ENCODE measurements at regions not wholly inside any gene's neighbourhood (a gene's known extent, or its start where the extent isn't known, plus 50 kb on each side); places are given as distances from the start of the nearest gene placed in this dataset.

DNA sequence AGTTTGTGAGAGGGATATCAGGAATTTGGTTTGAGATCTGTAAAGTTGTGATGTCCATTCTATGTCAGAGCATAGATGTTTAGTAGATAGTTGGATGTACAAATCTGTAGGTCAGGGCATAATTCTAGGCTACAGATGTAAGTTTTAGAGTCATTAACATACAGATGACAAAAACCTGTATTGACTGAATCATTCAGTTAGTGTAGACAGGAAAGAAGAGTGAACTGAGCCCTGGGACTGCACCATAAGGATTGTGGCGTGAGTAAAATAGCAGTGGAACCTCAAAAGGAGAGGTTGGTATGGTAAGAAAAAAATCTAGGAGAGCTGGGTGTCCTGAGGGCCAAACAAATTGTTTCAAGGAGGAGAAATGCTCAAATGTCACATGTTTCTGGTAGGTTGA lies 73.1 kb upstream of the RPRM start:
- Histone ChIP-seq H3K36me3 (ENCODE audit: control insufficient read depth, insufficient read depth, low read length) (no peaks in the 10 kb centered on the region), H3K27me3 (ENCODE audit: control insufficient read depth, insufficient read depth, low read length) (no peaks in the 10 kb centered on the region), H3K4me1 (ENCODE audit: control insufficient read depth, insufficient read depth, low read length, poor library complexity, severe bottlenecking) (no peaks in the 10 kb centered on the region), H3K4me3 (ENCODE audit: low read depth, low read length) (no peak overlapping the region), H3K27ac (ENCODE audit: insufficient read depth, low read length, poor library complexity, severe bottlenecking) (no peak overlapping the region), H3K9me3 (ENCODE audit: control insufficient read depth in 2 of 2, low read length in 2 of 2) (no peaks in the 10 kb centered on the region)
- DNase-seq, result no peak
- H3K4me3 Mint-ChIP-seq, result no peak overlapping the region
- H3K27ac Mint-ChIP-seq, result no peak overlapping the region
- H3K9me3 Mint-ChIP-seq, result peaks cover 0 to 3% (median 0%) of the 10 kb centered on the region in 7 donors
- no peaks in the 10 kb centered on the region for H3K36me3 Mint-ChIP-seq
- H3K27me3 Mint-ChIP-seq, result no peaks in the 10 kb centered on the region
- no peaks in the 10 kb centered on the region for H3K4me1 Mint-ChIP-seq
- ATAC-seq (ENCODE audit: low read depth in 2 of 2), result no peak

- Mint-ChIP-seq H3K4me1 (no peaks in the 10 kb centered on the region), H3K4me3 (no peak overlapping the region), H3K9me3 (peaks cover 0 to 6% (median 0%) of the 10 kb centered on the region in 7 donors), H3K27me3 (no peaks in the 10 kb centered on the region), H3K27ac (no peak overlapping the region), H3K36me3 (no peaks in the 10 kb centered on the region)
- H3K9me3 ChIP-seq (ENCODE audit: control insufficient read depth in 2 of 2, low read length in 2 of 2), result no peaks in the 10 kb centered on the region
- no peak overlapping the region for H3K4me3 ChIP-seq (ENCODE audit: low read depth, low read length)
- no peaks in the 10 kb centered on the region for H3K4me1 ChIP-seq (ENCODE audit: control insufficient read depth, insufficient read depth, low read length, poor library complexity, severe bottlenecking)
- H3K36me3 ChIP-seq (ENCODE audit: control insufficient read depth, insufficient read depth, low read length), result no peaks in the 10 kb centered on the region
- DNase-seq (no peak), ATAC-seq (ENCODE audit: low read depth in 2 of 2) (no peak)
- no peaks in the 10 kb centered on the region for H3K27me3 ChIP-seq (ENCODE audit: control insufficient read depth, insufficient read depth, low read length)
- H3K27ac ChIP-seq (ENCODE audit: insufficient read depth, low read length, poor library complexity, severe bottlenecking), result no peak overlapping the region
These were observed 78.6 kb upstream of the RPRM start for GRCh38 chr2:153557211-153557610.

GRCh38 chr2:153557714-153558113 lies 79.2 kb upstream of the RPRM start:
- no peak for DNase-seq
- no peaks in the 10 kb centered on the region for H3K27me3 Mint-ChIP-seq
- no peak overlapping the region for H3K27ac Mint-ChIP-seq
- no peaks in the 10 kb centered on the region for H3K9me3 ChIP-seq (ENCODE audit: control insufficient read depth in 2 of 2, low read length in 2 of 2)
- H3K4me1 ChIP-seq (ENCODE audit: control insufficient read depth, insufficient read depth, low read length, poor library complexity, severe bottlenecking), result no peaks in the 10 kb centered on the region
- H3K9me3 Mint-ChIP-seq, result peaks cover 0 to 6% (median 0%) of the 10 kb centered on the region in 7 donors
- no peak for ATAC-seq (ENCODE audit: low read depth in 2 of 2)
- H3K4me3 Mint-ChIP-seq, result no peak overlapping the region
- no peak overlapping the region for H3K4me3 ChIP-seq (ENCODE audit: low read depth, low read length)
- no peaks in the 10 kb centered on the region for H3K36me3 ChIP-seq (ENCODE audit: control insufficient read depth, insufficient read depth, low read length)
- no peaks in the 10 kb centered on the region for H3K4me1 Mint-ChIP-seq
- H3K27me3 ChIP-seq (ENCODE audit: control insufficient read depth, insufficient read depth, low read length), result no peaks in the 10 kb centered on the region
- H3K36me3 Mint-ChIP-seq, result no peaks in the 10 kb centered on the region
- H3K27ac ChIP-seq (ENCODE audit: insufficient read depth, low read length, poor library complexity, severe bottlenecking), result no peak overlapping the region

- H3K4me3 ChIP-seq (ENCODE audit: low read depth, low read length), result no peak overlapping the region
- no peaks in the 10 kb centered on the region for H3K9me3 ChIP-seq (ENCODE audit: control insufficient read depth in 2 of 2, low read length in 2 of 2)
- Mint-ChIP-seq H3K4me1 (no peaks in the 10 kb centered on the region), H3K9me3 (peaks cover 0 to 6% (median 0%) of the 10 kb centered on the region in 7 donors), H3K4me3 (no peak overlapping the region), H3K27me3 (no peaks in the 10 kb centered on the region), H3K36me3 (no peaks in the 10 kb centered on the region), H3K27ac (no peak overlapping the region)
- no peaks in the 10 kb centered on the region for H3K27me3 ChIP-seq (ENCODE audit: control insufficient read depth, insufficient read depth, low read length)
- ATAC-seq (ENCODE audit: low read depth in 2 of 2) (no peak), DNase-seq (no peak)
- no peak overlapping the region for H3K27ac ChIP-seq (ENCODE audit: insufficient read depth, low read length, poor library complexity, severe bottlenecking)
- no peaks in the 10 kb centered on the region for H3K36me3 ChIP-seq (ENCODE audit: control insufficient read depth, insufficient read depth, low read length)
- H3K4me1 ChIP-seq (ENCODE audit: control insufficient read depth, insufficient read depth, low read length, poor library complexity, severe bottlenecking), result no peaks in the 10 kb centered on the region
These were observed 79.7 kb upstream of the RPRM start for GRCh38 chr2:153558247-153558646.

DNA sequence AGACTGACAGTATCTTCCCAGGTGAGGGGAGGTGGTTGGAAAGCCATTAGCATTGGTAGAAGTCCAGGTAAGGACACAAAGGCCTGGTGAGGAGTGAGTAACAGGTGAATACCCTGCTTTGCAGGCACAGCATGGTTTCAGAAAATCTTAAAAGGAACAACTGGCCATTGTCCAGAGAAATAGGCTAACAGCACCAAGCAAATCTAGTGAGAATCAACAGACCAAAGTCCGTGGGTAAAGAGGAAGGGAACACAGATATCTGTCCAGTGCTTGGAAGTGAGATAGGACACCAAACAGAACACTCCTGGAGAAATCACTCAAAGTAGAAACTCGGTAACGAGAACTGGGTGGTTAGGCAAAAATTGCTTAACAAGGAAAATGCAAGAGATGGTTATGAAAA lies 88.8 kb upstream of the RPRM start:
- Mint-ChIP-seq H3K9me3 (peaks cover 0 to 4% (median 1%) of the 10 kb centered on the region in 7 donors), H3K27me3 (peaks cover 2% of the 10 kb centered on the region), H3K4me1 (no peaks in the 10 kb centered on the region), H3K4me3 (no peak overlapping the region), H3K36me3 (no peaks in the 10 kb centered on the region), H3K27ac (no peak overlapping the region)
- no peak for DNase-seq
- Histone ChIP-seq H3K4me1 (ENCODE audit: control insufficient read depth, insufficient read depth, low read length, poor library complexity, severe bottlenecking) (no peaks in the 10 kb centered on the region), H3K27ac (ENCODE audit: insufficient read depth, low read length, poor library complexity, severe bottlenecking) (no peak overlapping the region), H3K27me3 (ENCODE audit: control insufficient read depth, insufficient read depth, low read length) (no peaks in the 10 kb centered on the region), H3K4me3 (ENCODE audit: low read depth, low read length) (no peak overlapping the region), H3K9me3 (ENCODE audit: control insufficient read depth in 2 of 2, low read length in 2 of 2) (no peaks in the 10 kb centered on the region), H3K36me3 (ENCODE audit: control insufficient read depth, insufficient read depth, low read length) (no peaks in the 10 kb centered on the region)
- no peak for ATAC-seq (ENCODE audit: low read depth in 2 of 2)

GRCh38 chr2:153568105-153568504 lies 89.5 kb upstream of the RPRM start:
- ATAC-seq (ENCODE audit: low read depth in 2 of 2), result no peak

DNA sequence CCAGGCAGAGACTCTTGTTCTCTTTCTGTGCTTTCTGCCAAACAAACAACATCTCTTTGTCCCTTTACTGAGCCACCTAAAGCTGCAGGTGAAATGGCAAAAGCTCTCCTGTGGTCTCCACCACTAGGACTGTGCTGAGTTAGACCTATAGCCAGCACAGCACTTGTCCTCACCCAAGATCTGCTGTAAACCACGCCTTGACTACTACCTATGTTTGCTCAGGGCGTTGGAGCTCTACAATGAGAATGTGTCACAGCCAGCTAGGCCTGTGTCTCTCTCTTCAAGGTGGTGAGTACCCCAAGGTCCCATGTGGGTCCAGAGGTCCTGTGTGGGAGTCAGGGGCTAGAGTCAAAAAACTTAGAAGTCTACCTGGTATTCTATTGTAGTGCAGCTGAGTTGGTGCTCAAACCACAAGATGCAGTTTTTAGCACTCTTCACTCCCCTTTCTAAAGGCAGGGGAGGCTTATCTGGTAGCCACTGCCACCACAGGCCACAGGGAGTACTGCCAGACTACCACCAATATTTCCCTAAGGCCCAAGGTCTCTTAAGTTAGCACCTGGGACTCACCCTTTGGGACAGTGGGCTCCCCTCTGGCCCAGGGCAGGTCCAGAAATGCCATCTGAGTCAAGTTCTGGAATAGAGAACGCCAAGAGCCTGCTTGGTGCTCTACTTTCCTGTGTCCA lies 96.8 kb upstream of the RPRM start:
- Mint-ChIP-seq H3K4me1 (no peaks in the 10 kb centered on the region), H3K27ac (no peak overlapping the region), H3K27me3 (peaks cover 4% of the 10 kb centered on the region), H3K36me3 (no peaks in the 10 kb centered on the region), H3K9me3 (peaks cover 0 to 10% (median 0%) of the 10 kb centered on the region in 7 donors), H3K4me3 (no peak overlapping the region)
- Histone ChIP-seq H3K27me3 (ENCODE audit: control insufficient read depth, insufficient read depth, low read length) (no peaks in the 10 kb centered on the region), H3K36me3 (ENCODE audit: control insufficient read depth, insufficient read depth, low read length) (no peaks in the 10 kb centered on the region), H3K27ac (ENCODE audit: insufficient read depth, low read length, poor library complexity, severe bottlenecking) (no peak overlapping the region), H3K4me3 (ENCODE audit: low read depth, low read length) (no peak overlapping the region), H3K9me3 (ENCODE audit: control insufficient read depth in 2 of 2, low read length in 2 of 2) (no peaks in the 10 kb centered on the region), H3K4me1 (ENCODE audit: control insufficient read depth, insufficient read depth, low read length, poor library complexity, severe bottlenecking) (no peaks in the 10 kb centered on the region)
- ATAC-seq (ENCODE audit: low read depth in 2 of 2), result no peak
- DNase-seq, result no peak

More at GRCh38 chr2:153568105-153568504, 89.5 kb upstream of the RPRM start:
- Histone ChIP-seq H3K27me3 (ENCODE audit: control insufficient read depth, insufficient read depth, low read length) (no peaks in the 10 kb centered on the region), H3K9me3 (ENCODE audit: control insufficient read depth in 2 of 2, low read length in 2 of 2) (no peaks in the 10 kb centered on the region), H3K4me1 (ENCODE audit: control insufficient read depth, insufficient read depth, low read length, poor library complexity, severe bottlenecking) (no peaks in the 10 kb centered on the region), H3K27ac (ENCODE audit: insufficient read depth, low read length, poor library complexity, severe bottlenecking) (no peak overlapping the region), H3K4me3 (ENCODE audit: low read depth, low read length) (no peak overlapping the region), H3K36me3 (ENCODE audit: control insufficient read depth, insufficient read depth, low read length) (no peaks in the 10 kb centered on the region)
- no peak overlapping the region for H3K27ac Mint-ChIP-seq
- H3K4me3 Mint-ChIP-seq, result no peak overlapping the region
- H3K36me3 Mint-ChIP-seq, result no peaks in the 10 kb centered on the region
- no peak for DNase-seq
- H3K4me1 Mint-ChIP-seq, result no peaks in the 10 kb centered on the region
- H3K27me3 Mint-ChIP-seq, result peaks cover 4% of the 10 kb centered on the region
- peaks cover 0 to 7% (median 1%) of the 10 kb centered on the region in 7 donors for H3K9me3 Mint-ChIP-seq

GRCh38 chr2:153584244-153584643 lies 105.7 kb upstream of the RPRM start:
- no peaks in the 10 kb centered on the region for H3K4me1 Mint-ChIP-seq
- H3K27ac Mint-ChIP-seq, result no peak overlapping the region
- H3K36me3 ChIP-seq (ENCODE audit: control insufficient read depth, insufficient read depth, low read length), result no peaks in the 10 kb centered on the region
- H3K4me3 Mint-ChIP-seq, result no peak overlapping the region
- H3K9me3 ChIP-seq (ENCODE audit: control insufficient read depth in 2 of 2, low read length in 2 of 2), result peaks cover 0 to 2% of the 10 kb centered on the region in 2 experiments
- H3K27me3 Mint-ChIP-seq, result no peaks in the 10 kb centered on the region
- no peak overlapping the region for H3K4me3 ChIP-seq (ENCODE audit: low read depth, low read length)
- no peaks in the 10 kb centered on the region for H3K36me3 Mint-ChIP-seq
- ATAC-seq (ENCODE audit: low read depth in 2 of 2) (no peak), DNase-seq (no peak)
- H3K4me1 ChIP-seq (ENCODE audit: control insufficient read depth, insufficient read depth, low read length, poor library complexity, severe bottlenecking), result no peaks in the 10 kb centered on the region
- peaks cover 2 to 34% (median 8%) of the 10 kb centered on the region in 7 donors for H3K9me3 Mint-ChIP-seq
- H3K27ac ChIP-seq (ENCODE audit: insufficient read depth, low read length, poor library complexity, severe bottlenecking), result no peak overlapping the region
- H3K27me3 ChIP-seq (ENCODE audit: control insufficient read depth, insufficient read depth, low read length), result no peaks in the 10 kb centered on the region
